DND-41 (cell line): ENCODE measurements at regions not wholly inside any gene's neighbourhood (a gene's known extent, or its start where the extent isn't known, plus 50 kb on each side); places are given as distances from the start of the nearest gene placed in this dataset.

ENCODE experiments used
- EZH2 ChIP-seq: IDR thresholded peaks from 3 replicates; pipeline ENCODE4 v1.6.1; 2012; ENCODE audit warnings: borderline replicate concordance, low read depth, mild to moderate bottlenecking, moderate library complexity, low read length, inconsistent platforms; ENCODE audit not compliant: severe bottlenecking
- TF ChIP-seq, protein P1 (sequence below): IDR thresholded peaks from 2 replicates; pipeline ENCODE4 v1.5.1; 2012; ENCODE audit warnings: borderline replicate concordance, low read length, moderate library complexity, mild to moderate bottlenecking; ENCODE audit not compliant: poor library complexity, severe bottlenecking; ENCODE audit errors: extremely low read depth

DNA sequence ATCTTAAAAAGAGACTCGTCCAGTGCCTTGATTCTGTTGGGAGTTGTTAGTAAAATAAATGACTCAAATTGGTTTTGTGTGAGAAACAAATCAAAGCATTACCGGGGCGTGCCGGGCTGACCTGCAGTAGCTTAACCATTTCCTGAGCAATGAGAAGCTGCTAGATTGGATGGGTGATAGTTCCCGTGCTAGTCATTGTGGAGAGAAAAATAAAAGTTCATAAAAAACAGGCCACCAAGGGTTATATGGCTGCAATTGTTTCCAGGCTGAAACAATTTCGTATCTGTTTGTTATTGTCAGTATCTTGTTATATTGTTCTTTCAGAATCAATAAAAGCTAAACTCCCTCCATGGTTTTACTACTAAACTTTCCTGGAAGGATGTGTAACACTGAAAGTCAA is 314.4 kb downstream of the MTX2 start:
- TF ChIP-seq, protein P1, sequence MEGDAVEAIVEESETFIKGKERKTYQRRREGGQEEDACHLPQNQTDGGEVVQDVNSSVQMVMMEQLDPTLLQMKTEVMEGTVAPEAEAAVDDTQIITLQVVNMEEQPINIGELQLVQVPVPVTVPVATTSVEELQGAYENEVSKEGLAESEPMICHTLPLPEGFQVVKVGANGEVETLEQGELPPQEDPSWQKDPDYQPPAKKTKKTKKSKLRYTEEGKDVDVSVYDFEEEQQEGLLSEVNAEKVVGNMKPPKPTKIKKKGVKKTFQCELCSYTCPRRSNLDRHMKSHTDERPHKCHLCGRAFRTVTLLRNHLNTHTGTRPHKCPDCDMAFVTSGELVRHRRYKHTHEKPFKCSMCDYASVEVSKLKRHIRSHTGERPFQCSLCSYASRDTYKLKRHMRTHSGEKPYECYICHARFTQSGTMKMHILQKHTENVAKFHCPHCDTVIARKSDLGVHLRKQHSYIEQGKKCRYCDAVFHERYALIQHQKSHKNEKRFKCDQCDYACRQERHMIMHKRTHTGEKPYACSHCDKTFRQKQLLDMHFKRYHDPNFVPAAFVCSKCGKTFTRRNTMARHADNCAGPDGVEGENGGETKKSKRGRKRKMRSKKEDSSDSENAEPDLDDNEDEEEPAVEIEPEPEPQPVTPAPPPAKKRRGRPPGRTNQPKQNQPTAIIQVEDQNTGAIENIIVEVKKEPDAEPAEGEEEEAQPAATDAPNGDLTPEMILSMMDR: no peak
- no peak for TF ChIP-seq EZH2
